Stimulated activated CD4-positive, alpha-beta T cell treated with anti-CD3 and anti-CD28 coated beads, Interleukin-15, amount 100 ng/mL, for 48 hours (primary cell): ENCODE measurements at regions not wholly inside any gene's neighbourhood (a gene's known extent, or its start where the extent isn't known, plus 50 kb on each side); places are given as distances from the start of the nearest gene placed in this dataset.

ENCODE experiments used
- DNase-seq, 2 donors: peaks; one replicate each; pipeline ENCODE4 v3.0.0-alpha.2; 2020; ENCODE audit warnings: low read depth in 2 of 2

- no peak for DNase-seq
Observed at GRCh38 chr11:110984147-110984546, 261.4 kb upstream of the POU2AF2 start.

GRCh38 chr11:110982214-110982613 lies 263.3 kb upstream of the POU2AF2 start:
- no peak for DNase-seq

- no peak for DNase-seq
Observed at GRCh38 chr11:110979696-110980095, 265.8 kb upstream of the POU2AF2 start.

- DNase-seq = no peak
Observed at GRCh38 chr11:110977661-110978060, 265.4 kb upstream of the ARHGAP20 start.

- DNase-seq = no peak
Observed at GRCh38 chr11:110974731-110975130, 262.5 kb upstream of the ARHGAP20 start.

- no peak for DNase-seq
Observed at GRCh38 chr11:110973401-110973980, 261.3 kb upstream of the ARHGAP20 start.

GRCh38 chr11:110972640-110973039 lies 260.4 kb upstream of the ARHGAP20 start:
- DNase-seq = no peak

GRCh38 chr11:110972106-110972505 lies 259.9 kb upstream of the ARHGAP20 start:
- DNase-seq = no peak

- no peak for DNase-seq
Observed at GRCh38 chr11:110971140-110971539, 258.9 kb upstream of the ARHGAP20 start.

- no peak for DNase-seq
Observed at GRCh38 chr11:110968348-110969062, 256.3 kb upstream of the ARHGAP20 start.

GRCh38 chr11:110966131-110966530 lies 253.9 kb upstream of the ARHGAP20 start:
- DNase-seq = no peak

- DNase-seq = no peak
Observed at GRCh38 chr11:110962921-110963320, 250.7 kb upstream of the ARHGAP20 start.

- DNase-seq = no peak
Observed at GRCh38 chr11:110960167-110960566, 247.9 kb upstream of the ARHGAP20 start.

- DNase-seq = no peak
Observed at GRCh38 chr11:110958216-110958615, 246.0 kb upstream of the ARHGAP20 start.

GRCh38 chr11:110955776-110956175 lies 243.5 kb upstream of the ARHGAP20 start:
- no peak for DNase-seq

GRCh38 chr11:110951950-110952503 lies 239.8 kb upstream of the ARHGAP20 start:
- DNase-seq = no peak

- DNase-seq = no peak
Observed at GRCh38 chr11:110951037-110951949, 239.1 kb upstream of the ARHGAP20 start.

GRCh38 chr11:110948112-110948511 lies 235.9 kb upstream of the ARHGAP20 start:
- no peak for DNase-seq

GRCh38 chr11:110947096-110947495 lies 234.9 kb upstream of the ARHGAP20 start:
- no peak for DNase-seq

- no peak for DNase-seq
Observed at GRCh38 chr11:110939471-110939870, 227.2 kb upstream of the ARHGAP20 start.

- no peak for DNase-seq
Observed at GRCh38 chr11:110935018-110935640, 222.9 kb upstream of the ARHGAP20 start.

GRCh38 chr11:110929129-110929528 lies 216.9 kb upstream of the ARHGAP20 start:
- no peak for DNase-seq
